ENCODE measurements at regions not wholly inside any gene's neighbourhood (a gene's known extent, or its start where the extent isn't known, plus 50 kb on each side); places are given as distances from the start of the nearest gene placed in this dataset.
"Not testable (repeated sequence)": the region's sequence is repeated elsewhere in the genome, so short reads cannot be mapped to it uniquely, and the experiment has no call there.

DNA sequence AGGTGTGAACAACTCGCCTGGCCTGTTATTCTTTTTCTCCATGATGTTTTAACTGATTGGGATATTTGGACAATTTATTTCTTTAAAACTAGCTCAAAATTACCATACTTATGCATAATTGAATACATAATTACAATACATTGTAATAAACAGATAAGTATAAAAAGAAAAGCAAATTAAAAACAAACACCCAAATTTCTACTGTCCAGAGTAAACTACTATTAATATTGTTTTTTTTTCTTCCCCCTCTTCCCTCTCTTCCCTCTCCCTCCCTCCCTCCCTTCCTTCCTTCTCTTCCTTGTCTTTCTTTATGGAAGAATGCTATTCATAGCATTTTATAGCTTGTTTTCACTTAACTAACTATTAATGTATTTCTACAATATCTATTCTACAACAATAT lies 117.7 kb upstream of the IVNS1ABP start:
- Mint-ChIP-seq H3K4me1 (ENCODE audit: low read depth) (peaks cover 23% of the 10 kb centered on the region), H3K36me3 (ENCODE audit: low read depth) (peaks cover 23% of the 10 kb centered on the region), H3K27ac (no peak overlapping the region), H3K27me3 (ENCODE audit: low read depth) (no peaks in the 10 kb centered on the region), H3K4me3 (no peak overlapping the region), H3K9me3 (peaks cover 24% of the 10 kb centered on the region)

- no peak overlapping the region for H3K4me3 Mint-ChIP-seq
- peaks cover 25% of the 10 kb centered on the region for H3K4me1 Mint-ChIP-seq (ENCODE audit: low read depth)
- H3K9me3 Mint-ChIP-seq: peaks cover 34% of the 10 kb centered on the region
- H3K27me3 Mint-ChIP-seq (ENCODE audit: low read depth): no peaks in the 10 kb centered on the region
- no peak overlapping the region for H3K27ac Mint-ChIP-seq
- H3K36me3 Mint-ChIP-seq (ENCODE audit: low read depth): peaks cover 31% of the 10 kb centered on the region
Observed at GRCh38 chr1:185433667-185434066, 116.6 kb upstream of the IVNS1ABP start.

GRCh38 chr1:185432948-185433347 lies 115.9 kb upstream of the IVNS1ABP start:
- peak overlapping the region; percentile 72 for H3K27ac Mint-ChIP-seq
- H3K27me3 Mint-ChIP-seq (ENCODE audit: low read depth): no peaks in the 10 kb centered on the region
- peaks cover 40% of the 10 kb centered on the region for H3K9me3 Mint-ChIP-seq
- peak overlapping the region; percentile 40 for H3K4me3 Mint-ChIP-seq
- peaks cover 31% of the 10 kb centered on the region for H3K36me3 Mint-ChIP-seq (ENCODE audit: low read depth)
- H3K4me1 Mint-ChIP-seq (ENCODE audit: low read depth): peaks cover 28% of the 10 kb centered on the region

GRCh38 chr1:185431612-185432011 lies 114.6 kb upstream of the IVNS1ABP start:
- Mint-ChIP-seq H3K4me3 (no peak overlapping the region), H3K9me3 (peaks cover 40% of the 10 kb centered on the region), H3K27me3 (ENCODE audit: low read depth) (no peaks in the 10 kb centered on the region), H3K27ac (peak overlapping the region; percentile 4), H3K4me1 (ENCODE audit: low read depth) (peaks cover 40% of the 10 kb centered on the region), H3K36me3 (ENCODE audit: low read depth) (peaks cover 31% of the 10 kb centered on the region)

- H3K27me3 Mint-ChIP-seq (ENCODE audit: low read depth); H3K27ac Mint-ChIP-seq; H3K4me3 Mint-ChIP-seq: not testable (repeated sequence)
- Mint-ChIP-seq H3K36me3 (ENCODE audit: low read depth) (peaks cover 30% of the 10 kb centered on the region), H3K4me1 (ENCODE audit: low read depth) (peaks cover 58% of the 10 kb centered on the region), H3K9me3 (peaks cover 49% of the 10 kb centered on the region)
Observed at GRCh38 chr1:185429668-185430067, 112.6 kb upstream of the IVNS1ABP start.

DNA sequence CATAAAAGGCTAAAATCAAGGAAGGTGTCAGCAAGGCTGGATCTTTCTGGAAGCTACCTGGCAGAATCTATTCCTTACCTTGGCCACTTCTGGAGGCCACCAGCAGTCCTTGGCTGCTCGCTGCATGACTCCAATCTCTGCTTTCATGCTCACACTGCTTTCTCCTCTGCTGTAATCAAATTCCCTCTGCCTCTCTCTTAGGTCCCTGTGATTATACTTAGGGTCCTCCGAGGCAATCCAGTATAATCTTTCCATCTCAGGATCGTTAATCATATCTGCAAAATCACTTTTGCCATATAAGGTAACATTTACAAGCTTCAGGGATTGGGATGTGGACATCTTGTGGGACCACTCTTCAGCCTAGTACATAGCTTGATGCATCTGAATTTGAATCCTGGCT lies 110.7 kb upstream of the IVNS1ABP start:
- Mint-ChIP-seq H3K27me3 (ENCODE audit: low read depth) (no peaks in the 10 kb centered on the region), H3K9me3 (peaks cover 48% of the 10 kb centered on the region), H3K36me3 (ENCODE audit: low read depth) (peaks cover 36% of the 10 kb centered on the region), H3K4me1 (ENCODE audit: low read depth) (peaks cover 63% of the 10 kb centered on the region), H3K4me3 (no peak overlapping the region), H3K27ac (no peak overlapping the region)

GRCh38 chr1:185427264-185427663 lies 110.2 kb upstream of the IVNS1ABP start:
- peaks cover 60% of the 10 kb centered on the region for H3K4me1 Mint-ChIP-seq (ENCODE audit: low read depth)
- no peak overlapping the region for H3K27ac Mint-ChIP-seq
- peaks cover 32% of the 10 kb centered on the region for H3K36me3 Mint-ChIP-seq (ENCODE audit: low read depth)
- no peak overlapping the region for H3K4me3 Mint-ChIP-seq
- peaks cover 43% of the 10 kb centered on the region for H3K9me3 Mint-ChIP-seq
- no peaks in the 10 kb centered on the region for H3K27me3 Mint-ChIP-seq (ENCODE audit: low read depth)

DNA sequence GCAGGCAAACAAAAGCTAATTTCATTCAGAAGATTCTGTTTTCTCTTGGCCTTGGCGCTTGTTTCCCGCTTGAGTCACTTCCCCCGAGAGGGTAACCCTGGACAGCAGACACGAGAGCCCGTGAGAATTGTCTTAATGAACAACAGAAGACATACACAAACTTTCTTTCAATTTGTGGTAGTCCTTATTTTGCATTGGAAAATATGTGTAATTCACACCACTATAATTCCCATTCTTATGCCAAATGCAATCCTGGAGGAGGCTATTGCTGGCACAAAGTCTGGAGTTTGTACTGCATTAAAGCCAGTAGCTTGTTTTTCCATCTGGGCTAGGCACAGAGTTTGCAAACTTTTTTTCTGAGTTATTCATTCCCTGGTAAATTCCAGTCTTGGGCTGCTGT lies 109.8 kb upstream of the IVNS1ABP start:
- Mint-ChIP-seq H3K4me3 (no peak overlapping the region), H3K27me3 (ENCODE audit: low read depth) (no peaks in the 10 kb centered on the region), H3K4me1 (ENCODE audit: low read depth) (peaks cover 62% of the 10 kb centered on the region), H3K36me3 (ENCODE audit: low read depth) (peaks cover 33% of the 10 kb centered on the region), H3K9me3 (peaks cover 41% of the 10 kb centered on the region), H3K27ac (no peak overlapping the region)

DNA sequence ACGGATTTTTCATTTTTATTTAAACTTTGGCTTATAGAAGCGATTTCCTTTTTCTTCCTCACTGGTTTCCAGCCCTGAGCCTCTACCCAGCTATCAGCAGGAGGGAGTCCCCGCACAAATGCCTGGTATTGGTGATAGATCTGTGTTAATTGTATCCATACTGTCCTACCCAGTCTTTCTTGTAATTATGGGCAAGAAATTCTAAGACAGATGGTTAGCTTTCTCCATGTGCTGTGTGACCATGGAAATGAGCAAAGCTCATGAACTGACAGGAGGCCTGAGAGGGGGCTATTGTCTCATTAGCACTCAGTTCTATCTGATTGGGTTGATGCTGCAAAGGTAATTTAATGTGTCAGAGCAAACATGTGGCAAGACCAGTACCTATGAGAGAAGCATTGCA lies 108.1 kb upstream of the IVNS1ABP start:
- Mint-ChIP-seq H3K4me1 (ENCODE audit: low read depth) (peaks cover 75% of the 10 kb centered on the region), H3K27me3 (ENCODE audit: low read depth) (no peaks in the 10 kb centered on the region), H3K4me3 (no peak overlapping the region), H3K9me3 (peaks cover 32% of the 10 kb centered on the region), H3K27ac (peak overlapping the region; percentile 18), H3K36me3 (ENCODE audit: low read depth) (peaks cover 29% of the 10 kb centered on the region)

GRCh38 chr1:185421485-185422107 lies 104.6 kb upstream of the IVNS1ABP start:
- Mint-ChIP-seq H3K36me3 (ENCODE audit: low read depth) (peaks cover 20% of the 10 kb centered on the region), H3K4me3 (peak overlapping the region; percentile 69), H3K27ac (peak overlapping the region; percentile 89), H3K27me3 (ENCODE audit: low read depth) (no peaks in the 10 kb centered on the region), H3K4me1 (ENCODE audit: low read depth) (peaks cover 69% of the 10 kb centered on the region), H3K9me3 (peaks cover 12% of the 10 kb centered on the region)

DNA sequence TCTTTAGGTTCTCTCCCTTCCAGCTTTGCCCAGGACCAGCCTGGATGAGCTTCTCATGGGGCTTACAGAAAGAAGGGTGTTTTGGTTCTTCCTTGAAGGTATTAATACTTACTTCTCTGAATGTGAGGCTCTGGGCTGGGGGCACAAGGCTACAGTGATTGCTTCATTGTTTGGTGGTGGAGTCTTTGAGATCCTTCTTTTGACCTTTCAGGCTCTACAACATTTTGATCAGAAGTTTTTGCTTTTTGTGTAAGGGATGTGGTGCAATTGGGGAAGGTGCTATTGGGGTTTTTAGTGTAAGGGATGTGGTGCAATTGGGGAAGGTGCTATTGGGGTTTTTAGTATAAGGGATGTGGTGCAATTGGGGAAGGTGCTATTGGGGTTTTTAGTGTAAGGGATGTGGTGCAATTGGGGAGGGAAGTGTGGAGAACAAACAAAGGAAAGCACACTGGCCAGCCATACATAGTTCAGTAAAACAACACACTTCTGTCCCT lies 103.6 kb upstream of the IVNS1ABP start:
- peaks cover 63% of the 10 kb centered on the region for H3K4me1 Mint-ChIP-seq (ENCODE audit: low read depth)
- peaks cover 19% of the 10 kb centered on the region for H3K36me3 Mint-ChIP-seq (ENCODE audit: low read depth)
- peak overlapping the region; percentile 69 for H3K4me3 Mint-ChIP-seq
- peak overlapping the region; percentile 89 for H3K27ac Mint-ChIP-seq
- H3K27me3 Mint-ChIP-seq (ENCODE audit: low read depth): no peaks in the 10 kb centered on the region
- H3K9me3 Mint-ChIP-seq: peaks cover 9% of the 10 kb centered on the region

DNA sequence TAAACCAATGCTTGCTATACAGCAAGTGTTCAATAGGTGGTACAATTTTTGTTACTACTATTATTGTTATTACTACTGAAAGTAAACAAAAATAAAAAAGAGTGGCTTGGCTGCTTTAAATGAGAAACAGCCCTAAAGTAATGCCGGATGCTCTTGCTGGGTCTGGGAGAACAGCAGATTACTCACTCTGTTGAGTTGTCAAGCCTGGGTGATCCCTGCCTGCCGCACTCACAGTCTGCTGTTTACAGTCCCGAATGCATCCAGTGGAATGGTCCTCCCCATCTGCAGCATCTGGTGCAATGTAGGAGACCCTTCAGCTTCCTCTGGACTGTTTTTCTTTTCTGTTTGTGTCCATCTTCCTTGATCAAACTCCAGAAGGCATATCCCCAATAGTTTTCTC lies 102.7 kb upstream of the IVNS1ABP start:
- H3K4me1 Mint-ChIP-seq (ENCODE audit: low read depth): peaks cover 58% of the 10 kb centered on the region
- peaks cover 11% of the 10 kb centered on the region for H3K9me3 Mint-ChIP-seq
- no peak overlapping the region for H3K4me3 Mint-ChIP-seq
- H3K36me3 Mint-ChIP-seq (ENCODE audit: low read depth): peaks cover 19% of the 10 kb centered on the region
- peak overlapping the region; percentile 89 for H3K27ac Mint-ChIP-seq
- H3K27me3 Mint-ChIP-seq (ENCODE audit: low read depth): no peaks in the 10 kb centered on the region

DNA sequence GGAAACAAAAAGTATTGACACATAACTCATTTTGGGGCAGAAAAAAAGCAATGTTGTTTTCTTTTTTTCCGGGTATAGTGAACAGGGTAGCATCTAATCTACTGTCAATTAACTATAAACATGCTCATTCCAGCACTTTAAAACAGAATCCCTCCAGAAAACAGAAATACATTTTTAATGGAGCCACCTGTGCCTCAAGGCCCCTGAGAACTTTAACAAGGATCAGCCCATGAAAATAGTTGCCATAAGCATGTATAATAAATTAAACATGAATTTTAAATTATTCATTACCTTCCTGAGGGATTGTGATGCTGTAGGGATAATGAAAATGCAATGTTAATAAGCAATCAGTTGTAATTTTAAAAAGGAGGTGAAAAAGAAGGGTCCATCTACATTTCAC lies 101.4 kb upstream of the IVNS1ABP start:
- Mint-ChIP-seq H3K4me1 (ENCODE audit: low read depth) (peaks cover 51% of the 10 kb centered on the region), H3K27me3 (ENCODE audit: low read depth) (no peaks in the 10 kb centered on the region), H3K36me3 (ENCODE audit: low read depth) (peaks cover 18% of the 10 kb centered on the region), H3K9me3 (peaks cover 8% of the 10 kb centered on the region), H3K4me3 (peak overlapping the region; percentile 2), H3K27ac (no peak overlapping the region)

- H3K4me1 Mint-ChIP-seq (ENCODE audit: low read depth): peaks cover 30% of the 10 kb centered on the region
- H3K27ac Mint-ChIP-seq: no peak overlapping the region
- no peak overlapping the region for H3K4me3 Mint-ChIP-seq
Observed at GRCh38 chr1:185412385-185413087, 95.5 kb upstream of the IVNS1ABP start.

More at GRCh38 chr1:185412385-185413087, 95.5 kb upstream of the IVNS1ABP start:
- H3K36me3 Mint-ChIP-seq (ENCODE audit: low read depth): peaks cover 21% of the 10 kb centered on the region
- no peaks in the 10 kb centered on the region for H3K27me3 Mint-ChIP-seq (ENCODE audit: low read depth)
- peaks cover 20% of the 10 kb centered on the region for H3K9me3 Mint-ChIP-seq
